ENCODE measurements at regions not wholly inside any gene's neighbourhood (a gene's known extent, or its start where the extent isn't known, plus 50 kb on each side); places are given as distances from the start of the nearest gene placed in this dataset.

DNA sequence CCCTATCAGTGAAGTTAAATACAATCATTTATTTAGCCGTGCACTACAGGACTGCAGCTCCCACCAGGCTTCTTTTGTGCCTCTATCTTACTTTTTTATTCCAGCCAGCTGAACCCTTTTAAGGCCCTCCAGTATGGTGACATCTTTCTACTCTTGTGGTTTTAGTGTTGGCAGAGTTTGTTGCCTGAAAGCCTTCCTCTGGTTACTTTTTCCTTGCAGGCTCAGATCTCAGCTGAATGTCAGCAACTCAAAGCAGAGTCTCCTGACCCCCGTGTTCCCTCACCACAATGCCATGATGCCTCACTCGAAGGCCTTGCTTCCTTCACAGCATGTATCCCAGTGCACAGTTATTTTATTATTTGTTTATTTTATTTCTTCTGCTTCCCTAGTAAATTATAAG, 818.9 kb upstream of the LCORL start:
- DNase-seq = no peak
- no peak for ATAC-seq
- no peak overlapping the region for H3K4me3 ChIP-seq
- TF ChIP-seq, protein P1, sequence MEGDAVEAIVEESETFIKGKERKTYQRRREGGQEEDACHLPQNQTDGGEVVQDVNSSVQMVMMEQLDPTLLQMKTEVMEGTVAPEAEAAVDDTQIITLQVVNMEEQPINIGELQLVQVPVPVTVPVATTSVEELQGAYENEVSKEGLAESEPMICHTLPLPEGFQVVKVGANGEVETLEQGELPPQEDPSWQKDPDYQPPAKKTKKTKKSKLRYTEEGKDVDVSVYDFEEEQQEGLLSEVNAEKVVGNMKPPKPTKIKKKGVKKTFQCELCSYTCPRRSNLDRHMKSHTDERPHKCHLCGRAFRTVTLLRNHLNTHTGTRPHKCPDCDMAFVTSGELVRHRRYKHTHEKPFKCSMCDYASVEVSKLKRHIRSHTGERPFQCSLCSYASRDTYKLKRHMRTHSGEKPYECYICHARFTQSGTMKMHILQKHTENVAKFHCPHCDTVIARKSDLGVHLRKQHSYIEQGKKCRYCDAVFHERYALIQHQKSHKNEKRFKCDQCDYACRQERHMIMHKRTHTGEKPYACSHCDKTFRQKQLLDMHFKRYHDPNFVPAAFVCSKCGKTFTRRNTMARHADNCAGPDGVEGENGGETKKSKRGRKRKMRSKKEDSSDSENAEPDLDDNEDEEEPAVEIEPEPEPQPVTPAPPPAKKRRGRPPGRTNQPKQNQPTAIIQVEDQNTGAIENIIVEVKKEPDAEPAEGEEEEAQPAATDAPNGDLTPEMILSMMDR (IDR thresholded peaks at IDR 0.05) = no peak
- no peaks in the 10 kb centered on the region for H3K9me3 ChIP-seq
- no peaks in the 10 kb centered on the region for H3K27me3 ChIP-seq (ENCODE audit: low read depth)
- no peaks in the 10 kb centered on the region for H3K4me1 ChIP-seq
- H3K36me3 ChIP-seq = no peaks in the 10 kb centered on the region
- intact Hi-C loops (cut with DNase I) = no loop called here
- no peak overlapping the region for H3K27ac ChIP-seq

DNA sequence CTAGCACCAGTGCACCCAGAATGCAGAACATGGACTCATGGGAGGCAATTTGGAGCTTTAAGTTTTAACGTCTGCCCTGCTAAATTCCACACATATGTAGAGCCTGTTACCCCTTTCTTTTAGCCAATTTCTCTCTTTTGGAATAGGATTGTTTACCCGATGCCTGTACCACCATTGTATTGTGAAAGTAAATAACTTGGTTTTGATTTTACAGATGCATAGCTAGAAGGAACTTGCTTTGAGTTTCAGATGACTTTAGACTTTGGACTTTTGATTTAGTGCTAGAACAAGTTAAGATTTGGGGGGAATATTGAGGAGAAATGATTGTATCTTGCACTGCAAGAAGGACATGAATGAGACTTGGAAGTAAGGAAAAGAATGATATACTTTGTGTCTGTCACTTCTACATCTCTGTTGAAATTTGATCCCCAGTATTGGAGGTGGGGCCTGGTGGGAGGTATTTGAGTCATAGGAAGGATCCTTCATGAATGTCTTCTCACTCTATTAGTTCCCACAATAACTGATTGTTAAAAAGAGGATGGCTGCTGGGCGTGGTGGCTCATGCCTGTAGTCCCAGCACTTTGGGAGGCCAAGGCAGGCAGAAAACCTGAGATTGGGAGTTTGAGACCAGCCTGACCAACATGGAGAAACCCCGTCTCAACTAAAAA, 794.8 kb upstream of the LCORL start:
- TF ChIP-seq, protein P1 (IDR thresholded peaks at IDR 0.05) = no peak
- Histone ChIP-seq H3K27ac (no peak overlapping the region), H3K27me3 (ENCODE audit: low read depth) (no peaks in the 10 kb centered on the region), H3K4me3 (no peak overlapping the region), H3K9me3 (no peaks in the 10 kb centered on the region), H3K36me3 (no peaks in the 10 kb centered on the region), H3K4me1 (no peaks in the 10 kb centered on the region)
- ATAC-seq (no peak), DNase-seq (no peak)
- intact Hi-C loops (cut with DNase I) = no loop called here

DNA sequence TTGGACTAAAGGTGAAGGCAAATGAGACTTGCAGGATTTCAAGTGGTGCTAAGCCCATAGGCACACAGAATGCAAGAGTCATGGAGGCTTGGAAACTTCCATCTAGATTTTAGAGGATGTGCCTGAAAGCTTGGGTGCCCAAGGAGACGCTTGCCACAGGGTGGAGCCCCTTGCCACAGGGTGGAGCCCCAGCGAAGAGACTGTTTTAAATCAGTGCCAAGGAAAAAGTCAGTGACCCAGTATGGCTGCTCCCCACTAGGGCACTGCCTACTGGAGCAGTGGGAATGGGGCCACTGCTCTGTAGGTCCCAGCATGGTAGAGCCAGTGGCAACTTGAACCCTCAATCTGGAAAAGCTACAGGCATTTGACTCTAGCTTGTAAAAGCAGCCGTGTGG, 794.2 kb upstream of the LCORL start:
- H3K4me1 ChIP-seq = no peaks in the 10 kb centered on the region
- H3K9me3 ChIP-seq = no peaks in the 10 kb centered on the region
- DNase-seq (no peak), ATAC-seq (peak in 1 of 2 donors; percentile 32)
- intact Hi-C loops (cut with DNase I) = no loop called here
- no peak overlapping the region for H3K27ac ChIP-seq
- TF ChIP-seq, protein P1 (IDR thresholded peaks at IDR 0.05) = no peak
- H3K36me3 ChIP-seq = no peaks in the 10 kb centered on the region
- no peak overlapping the region for H3K4me3 ChIP-seq
- H3K27me3 ChIP-seq (ENCODE audit: low read depth) = no peaks in the 10 kb centered on the region

DNA sequence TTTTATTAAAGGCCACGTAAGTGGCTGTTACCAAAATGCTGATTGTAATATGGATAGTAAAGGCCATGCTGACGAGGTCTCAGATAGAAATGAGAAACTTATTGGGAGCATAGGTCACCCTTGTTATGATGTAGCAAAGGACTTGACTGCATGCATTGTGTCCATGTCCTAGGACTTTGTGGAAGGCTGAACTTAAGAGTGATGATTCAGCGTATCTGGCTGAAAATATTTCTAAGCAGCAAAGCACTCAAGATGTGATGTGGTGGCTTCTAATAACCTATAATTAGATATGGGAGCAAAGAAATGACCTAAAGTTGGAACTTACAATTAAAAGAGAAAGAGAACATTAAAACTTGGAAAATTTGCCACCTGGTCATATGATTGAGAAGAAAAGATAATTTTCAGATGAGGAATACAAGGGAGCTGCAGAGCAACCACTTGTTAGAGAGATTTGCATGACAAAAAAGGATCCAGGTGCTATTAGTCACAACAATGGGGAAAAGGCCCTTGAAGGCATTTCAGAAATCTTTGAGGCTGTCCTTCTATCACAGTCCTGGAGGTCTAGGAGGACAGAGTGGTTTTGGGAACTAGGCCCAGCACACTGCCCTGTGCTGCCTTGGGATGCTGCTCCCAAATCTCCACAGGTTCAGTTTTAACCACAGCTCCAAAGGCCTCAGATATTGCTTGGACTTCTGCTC, 793.7 kb upstream of the LCORL start:
- TF ChIP-seq, protein P1 (IDR thresholded peaks at IDR 0.05) = no peak
- peak in 1 of 2 donors; percentile 17 for ATAC-seq

DNA sequence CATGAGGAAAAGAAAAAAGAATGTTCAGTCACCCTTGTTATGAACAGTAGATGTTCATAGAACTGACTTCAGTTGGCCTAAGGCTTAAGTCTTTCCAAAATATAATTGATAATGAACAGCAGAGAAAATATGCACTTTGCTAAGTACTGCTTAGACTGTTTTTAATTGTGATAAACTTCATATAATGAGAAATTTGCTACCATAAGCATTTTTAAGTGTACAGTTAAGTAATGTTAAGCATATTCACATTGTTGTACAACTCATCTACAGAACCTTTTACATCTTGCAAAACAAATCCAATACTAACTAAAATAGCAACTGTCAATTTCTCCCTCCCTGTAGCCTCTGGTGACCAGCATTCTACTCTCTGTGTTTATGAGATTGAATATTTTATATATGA, 792.2 kb upstream of the LCORL start:
- intact Hi-C loops (cut with DNase I) = no loop called here
- TF ChIP-seq, protein P1 (IDR thresholded peaks at IDR 0.05) = no peak
- DNase-seq = no peak
- H3K36me3 ChIP-seq = no peaks in the 10 kb centered on the region
- H3K4me3 ChIP-seq = no peak overlapping the region
- no peak overlapping the region for H3K27ac ChIP-seq
- no peaks in the 10 kb centered on the region for H3K9me3 ChIP-seq
- no peaks in the 10 kb centered on the region for H3K4me1 ChIP-seq
- ATAC-seq = no peak
- no peaks in the 10 kb centered on the region for H3K27me3 ChIP-seq (ENCODE audit: low read depth)

More for the DNA sequence above, 793.7 kb upstream of the LCORL start:
- no peaks in the 10 kb centered on the region for H3K4me1 ChIP-seq
- no peak overlapping the region for H3K27ac ChIP-seq
- H3K27me3 ChIP-seq (ENCODE audit: low read depth) = no peaks in the 10 kb centered on the region
- no peaks in the 10 kb centered on the region for H3K9me3 ChIP-seq
- intact Hi-C loops (cut with DNase I) = no loop called here
- no peaks in the 10 kb centered on the region for H3K36me3 ChIP-seq
- DNase-seq = no peak
- no peak overlapping the region for H3K4me3 ChIP-seq

Measured in lower lobe of right lung (tissue), 2 donors.